Suppressor macrophage (primary cell): ENCODE measurements at regions not wholly inside any gene's neighbourhood (a gene's known extent, or its start where the extent isn't known, plus 50 kb on each side); places are given as distances from the start of the nearest gene placed in this dataset.

Source experiments
- DNase-seq, 4 experiments: peaks; one replicate each; pipeline ENCODE4 v3.0.0-alpha.2; 2020 to 2022

GRCh38 chr18:68098655-68099054 lies 582.1 kb upstream of the DSEL start:
- no peak for DNase-seq

- DNase-seq: no peak
Measured at GRCh38 chr18:68086481-68086880, 570.0 kb upstream of the DSEL start.

GRCh38 chr18:68085251-68085650 lies 568.7 kb upstream of the DSEL start:
- no peak for DNase-seq

GRCh38 chr18:68083776-68084175 lies 567.3 kb upstream of the DSEL start:
- no peak for DNase-seq

- no peak for DNase-seq
Measured at GRCh38 chr18:68083131-68083530, 566.6 kb upstream of the DSEL start.

- DNase-seq: no peak
Measured at GRCh38 chr18:68072744-68073143, 556.2 kb upstream of the DSEL start.

- DNase-seq: no peak
Measured at GRCh38 chr18:68060871-68061270, 544.4 kb upstream of the DSEL start.

GRCh38 chr18:68056936-68057335 lies 540.4 kb upstream of the DSEL start:
- DNase-seq: no peak

GRCh38 chr18:68054669-68055068 lies 538.1 kb upstream of the DSEL start:
- DNase-seq: no peak

GRCh38 chr18:68053290-68053689 lies 536.8 kb upstream of the DSEL start:
- no peak for DNase-seq

- no peak for DNase-seq
Measured at GRCh38 chr18:68041327-68041726, 524.8 kb upstream of the DSEL start.

- no peak for DNase-seq
Measured at GRCh38 chr18:68040198-68040597, 523.7 kb upstream of the DSEL start.

- DNase-seq: no peak
Measured at GRCh38 chr18:68035774-68036522, 519.4 kb upstream of the DSEL start.

GRCh38 chr18:68034296-68034695 lies 517.8 kb upstream of the DSEL start:
- no peak for DNase-seq

- no peak for DNase-seq
Measured at GRCh38 chr18:68033466-68033865, 516.9 kb upstream of the DSEL start.

GRCh38 chr18:68024716-68025115 lies 508.2 kb upstream of the DSEL start:
- DNase-seq: no peak

GRCh38 chr18:68017385-68017784 lies 500.9 kb upstream of the DSEL start:
- no peak for DNase-seq

GRCh38 chr18:67997496-67997895 lies 481.0 kb upstream of the DSEL start:
- DNase-seq: no peak

- no peak for DNase-seq
Measured at GRCh38 chr18:67995769-67996168, 479.2 kb upstream of the DSEL start.

- DNase-seq: no peak
Measured at GRCh38 chr18:67980241-67980640, 463.7 kb upstream of the DSEL start.

GRCh38 chr18:67977067-67977616 lies 460.6 kb upstream of the DSEL start:
- no peak for DNase-seq

- DNase-seq: no peak
Measured at GRCh38 chr18:67973916-67974315, 457.4 kb upstream of the DSEL start.

GRCh38 chr18:67969458-67969857 lies 452.9 kb upstream of the DSEL start:
- no peak for DNase-seq

- peak in 1 of 4 experiments; percentile 1 for DNase-seq
Measured at GRCh38 chr18:67966224-67966623, 449.7 kb upstream of the DSEL start.

GRCh38 chr18:67964462-67964861 lies 447.9 kb upstream of the DSEL start:
- no peak for DNase-seq
